ENCODE measurements at regions not wholly inside any gene's neighbourhood (a gene's known extent, or its start where the extent isn't known, plus 50 kb on each side); places are given as distances from the start of the nearest gene placed in this dataset.

- no peak for DNase-seq
Measured at GRCh38 chr3:157700405-157700804, 197.2 kb upstream of the VEPH1 start.

GRCh38 chr3:157695586-157695985 lies 192.4 kb upstream of the VEPH1 start:
- DNase-seq, result no peak

- no peak for DNase-seq
Measured at GRCh38 chr3:157695103-157695502, 191.9 kb upstream of the VEPH1 start.

- no peak for DNase-seq
Measured at GRCh38 chr3:157693762-157694161, 190.5 kb upstream of the VEPH1 start.

- no peak for DNase-seq
Measured at GRCh38 chr3:157692468-157692867, 189.3 kb upstream of the VEPH1 start.

GRCh38 chr3:157683668-157684067 lies 180.5 kb upstream of the VEPH1 start:
- DNase-seq, result no peak

GRCh38 chr3:157672061-157672460 lies 168.8 kb upstream of the VEPH1 start:
- no peak for DNase-seq

- peak; percentile 40 for DNase-seq
Measured at GRCh38 chr3:157671656-157672055, 168.4 kb upstream of the VEPH1 start.

- peak; percentile 57 for DNase-seq
Measured at GRCh38 chr3:157669416-157669815, 166.2 kb upstream of the VEPH1 start.

- DNase-seq, result no peak
Measured at GRCh38 chr3:157667493-157667892, 164.3 kb upstream of the VEPH1 start.

- DNase-seq, result no peak
Measured at GRCh38 chr3:157662171-157662570, 159.0 kb upstream of the VEPH1 start.

- no peak for DNase-seq
Measured at GRCh38 chr3:157660847-157661246, 157.6 kb upstream of the VEPH1 start.

- no peak for DNase-seq
Measured at GRCh38 chr3:157652366-157652765, 149.2 kb upstream of the VEPH1 start.

GRCh38 chr3:157650699-157651098 lies 147.5 kb upstream of the VEPH1 start:
- DNase-seq, result no peak

- DNase-seq, result no peak
Measured at GRCh38 chr3:157650172-157650571, 147.0 kb upstream of the VEPH1 start.

GRCh38 chr3:157649511-157649910 lies 146.3 kb upstream of the VEPH1 start:
- no peak for DNase-seq

GRCh38 chr3:157647820-157648219 lies 144.6 kb upstream of the VEPH1 start:
- DNase-seq, result no peak

- no peak for DNase-seq
Measured at GRCh38 chr3:157639756-157640426, 136.7 kb upstream of the VEPH1 start.

- DNase-seq, result no peak
Measured at GRCh38 chr3:157637866-157638265, 134.7 kb upstream of the VEPH1 start.

- DNase-seq, result no peak
Measured at GRCh38 chr3:157633241-157633640, 130.0 kb upstream of the VEPH1 start.

- DNase-seq, result no peak
Measured at GRCh38 chr3:157632075-157632474, 128.9 kb upstream of the VEPH1 start.

GRCh38 chr3:157631478-157631877 lies 128.3 kb upstream of the VEPH1 start:
- no peak for DNase-seq

- no peak for DNase-seq
Measured at GRCh38 chr3:157626817-157627216, 123.6 kb upstream of the VEPH1 start.

- DNase-seq, result no peak
Measured at GRCh38 chr3:157624801-157625200, 121.6 kb upstream of the VEPH1 start.

GRCh38 chr3:157618886-157619285 lies 115.7 kb upstream of the VEPH1 start:
- no peak for DNase-seq
